Activated CD8-positive, alpha-beta T cell treated with anti-CD3 and anti-CD28 coated beads, Interleukin-2, amount 10 ng/mL, durations not matched to agents 7 days and 5 days (primary cell): ENCODE measurements at regions not wholly inside any gene's neighbourhood (a gene's known extent, or its start where the extent isn't known, plus 50 kb on each side); places are given as distances from the start of the nearest gene placed in this dataset.

Source experiments
- ATAC-seq: fragments of 150-1000 bp; cut with Tn5 transposase; one replicate; pipeline ENCODE4 v1.10.0; 2021; ENCODE audit warnings: moderate library complexity
- CTCF ChIA-PET: fragments of 350-600 bp; sonication (Branson Sonifier 250); formaldehyde crosslinking; loops from one replicate; lab custom pipeline; 2021; ENCODE audit warnings: antibody characterized with exemption; lab: Charles Lee
- POLR2A ChIA-PET: fragments of 350-600 bp; sonication (Branson Sonifier 250); formaldehyde crosslinking; loops from one replicate; lab custom pipeline; 2021; ENCODE audit warnings: antibody characterized with exemption; lab: Charles Lee
- DNase-seq: peaks from one replicate; pipeline ENCODE4 v3.0.0-alpha.2; 2020
- H3K27ac Mint-ChIP-seq: one replicate; pipeline ENCODE4 v1.8.0; 2021; ENCODE audit warnings: mild to moderate bottlenecking, mixed read lengths
- H3K27me3 Mint-ChIP-seq: one replicate; pipeline ENCODE4 v1.8.0; 2021; ENCODE audit warnings: low read depth, mixed read lengths
- H3K36me3 Mint-ChIP-seq: one replicate; pipeline ENCODE4 v1.8.0; 2021; ENCODE audit warnings: low read depth, mixed read lengths
- H3K4me1 Mint-ChIP-seq: one replicate; pipeline ENCODE4 v1.8.0; 2021; ENCODE audit warnings: low read depth, mixed read lengths
- H3K4me3 Mint-ChIP-seq: one replicate; pipeline ENCODE4 v1.8.0; 2021; ENCODE audit warnings: mild to moderate bottlenecking, mixed read lengths
- H3K9me3 Mint-ChIP-seq: one replicate; pipeline ENCODE4 v1.8.0; 2022; ENCODE audit warnings: mixed read lengths; ENCODE audit not compliant: insufficient read depth

DNA sequence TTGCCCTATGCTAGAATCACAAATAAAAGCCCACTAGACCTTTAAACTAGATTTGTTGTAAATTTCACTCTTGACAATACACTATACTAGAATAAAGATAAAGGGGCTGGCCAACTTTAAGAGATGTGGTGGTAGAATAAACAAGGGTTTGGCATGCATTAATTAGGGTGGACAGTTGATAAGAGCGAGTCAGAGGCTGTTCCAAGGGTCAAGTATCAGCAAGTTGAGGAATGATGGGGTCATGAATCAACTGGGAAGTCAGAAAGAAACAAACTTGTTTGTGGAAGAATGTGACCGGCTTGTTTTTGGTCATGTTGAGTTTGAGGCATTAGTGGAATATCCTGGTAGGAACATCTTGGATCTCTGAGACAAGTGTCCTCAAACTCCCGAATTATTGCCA is 398.3 kb upstream of the TNP1 start:
- H3K27me3 Mint-ChIP-seq: peaks cover 16% of the 10 kb centered on the region
- no peaks in the 10 kb centered on the region for H3K4me1 Mint-ChIP-seq
- ATAC-seq: no peak
- no peaks in the 10 kb centered on the region for H3K9me3 Mint-ChIP-seq
- no peak for DNase-seq
- no peak overlapping the region for H3K4me3 Mint-ChIP-seq
- ChIA-PET POLR2A (no interaction called here), CTCF (no interaction called here)
- H3K36me3 Mint-ChIP-seq: no peaks in the 10 kb centered on the region
- no peak overlapping the region for H3K27ac Mint-ChIP-seq

GRCh38 chr2:217256251-217256650 is 396.4 kb upstream of the TNP1 start:
- Mint-ChIP-seq H3K9me3 (no peaks in the 10 kb centered on the region), H3K27me3 (peaks cover 18% of the 10 kb centered on the region), H3K27ac (no peak overlapping the region), H3K4me1 (no peaks in the 10 kb centered on the region), H3K4me3 (no peak overlapping the region), H3K36me3 (no peaks in the 10 kb centered on the region)
- no peak for ATAC-seq
- POLR2A ChIA-PET: no interaction called here
- DNase-seq: no peak
- CTCF ChIA-PET: no interaction called here

DNA sequence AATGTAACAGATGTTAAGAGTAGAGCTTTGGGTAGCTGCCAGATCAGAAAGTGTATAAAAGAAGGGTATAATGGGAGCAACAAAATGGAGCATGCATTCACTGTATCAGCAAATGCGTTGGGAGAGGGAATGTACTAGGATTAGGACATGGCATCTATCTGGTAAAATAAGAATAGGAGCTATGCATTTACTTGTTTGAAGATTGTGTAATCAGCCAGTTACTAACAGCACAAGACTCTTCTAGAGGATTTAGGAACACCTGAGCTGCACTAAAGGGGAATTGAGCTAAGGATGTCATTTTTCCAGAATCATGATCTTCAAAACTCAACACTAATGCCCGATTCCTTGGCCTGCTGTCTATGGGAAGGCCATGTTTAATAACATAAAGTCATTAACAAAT is 394.2 kb upstream of the TNP1 start:
- DNase-seq (no peak), ATAC-seq (no peak)
- ChIA-PET CTCF (no interaction called here), POLR2A (no interaction called here)
- Mint-ChIP-seq H3K4me1 (no peaks in the 10 kb centered on the region), H3K27ac (no peak overlapping the region), H3K9me3 (no peaks in the 10 kb centered on the region), H3K4me3 (no peak overlapping the region), H3K27me3 (peaks cover 18% of the 10 kb centered on the region), H3K36me3 (no peaks in the 10 kb centered on the region)

- DNase-seq (no peak), ATAC-seq (no peak)
- Mint-ChIP-seq H3K36me3 (no peaks in the 10 kb centered on the region), H3K4me3 (no peak overlapping the region), H3K9me3 (no peaks in the 10 kb centered on the region), H3K4me1 (no peaks in the 10 kb centered on the region), H3K27me3 (peaks cover 16% of the 10 kb centered on the region), H3K27ac (no peak overlapping the region)
- ChIA-PET POLR2A (no interaction called here), CTCF (no interaction called here)
Observed at GRCh38 chr2:217252181-217252580, 392.3 kb upstream of the TNP1 start.

- Mint-ChIP-seq H3K27ac (no peak overlapping the region), H3K9me3 (no peaks in the 10 kb centered on the region), H3K4me1 (peaks cover 7% of the 10 kb centered on the region), H3K4me3 (no peak overlapping the region), H3K36me3 (no peaks in the 10 kb centered on the region), H3K27me3 (peaks cover 12% of the 10 kb centered on the region)
- CTCF ChIA-PET: no interaction called here
- no peak for ATAC-seq
- POLR2A ChIA-PET: no interaction called here
- no peak for DNase-seq
Observed at GRCh38 chr2:217250013-217250524, 390.2 kb upstream of the TNP1 start.

DNA sequence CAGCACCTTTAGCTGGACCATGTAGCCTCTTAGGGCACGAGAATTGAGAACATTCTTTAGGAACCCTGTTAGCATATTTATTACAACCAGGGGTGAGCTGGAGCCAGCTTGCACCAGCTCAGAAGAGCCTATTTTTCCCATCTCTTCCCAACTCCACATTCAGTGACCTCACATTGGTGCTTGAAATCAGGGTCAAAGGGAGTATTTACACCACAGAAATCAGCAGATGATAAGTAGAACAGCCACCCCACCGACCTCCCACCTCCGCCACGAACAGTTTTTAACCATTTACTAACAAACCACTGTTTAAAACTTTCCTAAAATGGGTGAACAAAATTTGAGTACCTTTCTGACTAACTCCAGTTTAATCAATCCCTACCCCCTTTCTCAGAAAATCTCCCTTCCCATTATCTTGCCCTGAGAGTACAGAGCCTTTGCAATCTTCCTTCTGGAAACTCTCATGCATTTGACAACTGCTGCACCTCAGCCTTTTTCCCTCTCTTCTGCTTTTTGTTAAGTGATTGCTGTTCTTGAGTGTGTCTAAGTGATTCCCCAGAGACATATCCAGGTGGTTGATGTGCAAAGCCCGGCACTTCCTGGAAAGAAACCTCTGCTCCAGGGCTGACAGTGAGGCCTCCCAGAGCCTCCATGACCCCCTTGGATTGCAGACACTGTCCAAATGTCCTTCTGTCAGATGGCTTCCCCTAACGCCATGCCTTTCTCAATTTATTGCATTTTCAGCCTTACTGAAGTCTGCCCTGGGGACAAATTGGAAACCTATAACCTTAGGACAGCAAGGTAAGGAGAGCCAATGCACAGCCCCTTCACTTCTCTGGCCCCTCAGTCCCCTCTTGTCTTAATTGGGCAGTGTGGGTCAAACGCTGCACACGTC is 389.5 kb upstream of the TNP1 start:
- ChIA-PET POLR2A (no interaction called here), CTCF (no interaction called here)
- Mint-ChIP-seq H3K27me3 (peaks cover 12% of the 10 kb centered on the region), H3K4me1 (peaks cover 7% of the 10 kb centered on the region), H3K4me3 (no peak overlapping the region), H3K36me3 (no peaks in the 10 kb centered on the region), H3K9me3 (no peaks in the 10 kb centered on the region), H3K27ac (no peak overlapping the region)
- no peak for ATAC-seq
- DNase-seq: no peak

GRCh38 chr2:217248312-217248935 is 388.6 kb upstream of the TNP1 start:
- Mint-ChIP-seq H3K4me3 (no peak overlapping the region), H3K4me1 (peaks cover 7% of the 10 kb centered on the region), H3K27ac (no peak overlapping the region), H3K27me3 (peaks cover 8% of the 10 kb centered on the region), H3K9me3 (no peaks in the 10 kb centered on the region), H3K36me3 (no peaks in the 10 kb centered on the region)
- ChIA-PET CTCF (no interaction called here), POLR2A (interaction anchor here (0.6 kb wide), 1 partner anchor 17 kb away, joined by 3 read pairs; no protein-coding TSS in a partner anchor)
- no peak for DNase-seq
- no peak for ATAC-seq

GRCh38 chr2:217247476-217247875 is 387.6 kb upstream of the TNP1 start:
- CTCF ChIA-PET: no interaction called here
- POLR2A ChIA-PET: no interaction called here
- no peak for DNase-seq
- H3K4me1 Mint-ChIP-seq: peaks cover 7% of the 10 kb centered on the region
- no peak overlapping the region for H3K27ac Mint-ChIP-seq
- H3K4me3 Mint-ChIP-seq: no peak overlapping the region
- H3K27me3 Mint-ChIP-seq: peaks cover 6% of the 10 kb centered on the region
- no peaks in the 10 kb centered on the region for H3K9me3 Mint-ChIP-seq
- ATAC-seq: no peak
- no peaks in the 10 kb centered on the region for H3K36me3 Mint-ChIP-seq

GRCh38 chr2:217246108-217246507 is 386.2 kb upstream of the TNP1 start:
- no peak for DNase-seq
- no peaks in the 10 kb centered on the region for H3K9me3 Mint-ChIP-seq
- H3K4me1 Mint-ChIP-seq: peaks cover 7% of the 10 kb centered on the region
- H3K27ac Mint-ChIP-seq: no peak overlapping the region
- ChIA-PET CTCF (no interaction called here), POLR2A (no interaction called here)
- no peaks in the 10 kb centered on the region for H3K36me3 Mint-ChIP-seq
- ATAC-seq: no peak
- peaks cover 3% of the 10 kb centered on the region for H3K27me3 Mint-ChIP-seq
- H3K4me3 Mint-ChIP-seq: peak overlapping the region; percentile 1

GRCh38 chr2:217244815-217245214 is 385.0 kb upstream of the TNP1 start:
- Mint-ChIP-seq H3K27me3 (peaks cover 3% of the 10 kb centered on the region), H3K36me3 (no peaks in the 10 kb centered on the region), H3K9me3 (no peaks in the 10 kb centered on the region), H3K27ac (no peak overlapping the region), H3K4me1 (peaks cover 7% of the 10 kb centered on the region), H3K4me3 (no peak overlapping the region)
- ATAC-seq (no peak), DNase-seq (no peak)
- CTCF ChIA-PET: no interaction called here
- POLR2A ChIA-PET: no interaction called here

DNA sequence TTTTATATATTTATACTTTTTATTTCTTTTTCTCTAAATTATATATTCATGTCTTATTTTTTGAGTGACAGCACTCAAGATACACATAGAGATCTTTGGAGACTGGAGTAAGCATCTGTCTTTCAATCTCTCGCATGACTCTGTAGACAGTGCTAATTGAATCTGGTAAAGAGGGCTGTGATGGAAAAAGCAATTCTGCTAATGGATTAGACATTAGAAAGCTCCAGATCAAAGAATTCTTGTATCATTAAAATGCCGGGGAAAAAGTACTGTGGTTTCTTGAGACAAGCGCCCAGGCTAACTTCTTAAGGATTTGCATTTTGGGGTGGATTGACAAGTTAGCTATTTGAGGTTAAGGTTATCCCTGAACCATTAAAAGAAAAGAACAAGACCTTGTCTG is 383.1 kb upstream of the TNP1 start:
- H3K27ac Mint-ChIP-seq: no peak overlapping the region
- DNase-seq: no peak
- ChIA-PET POLR2A (no interaction called here), CTCF (no interaction called here)
- no peak overlapping the region for H3K4me3 Mint-ChIP-seq
- H3K9me3 Mint-ChIP-seq: no peaks in the 10 kb centered on the region
- H3K36me3 Mint-ChIP-seq: no peaks in the 10 kb centered on the region
- no peak for ATAC-seq
- peaks cover 8% of the 10 kb centered on the region for H3K27me3 Mint-ChIP-seq
- H3K4me1 Mint-ChIP-seq: peaks cover 7% of the 10 kb centered on the region

GRCh38 chr2:217231724-217232123 is 371.9 kb upstream of the TNP1 start:
- POLR2A ChIA-PET: no interaction called here
- H3K27me3 Mint-ChIP-seq: peaks cover 23% of the 10 kb centered on the region
- no peak overlapping the region for H3K27ac Mint-ChIP-seq
- H3K9me3 Mint-ChIP-seq: peaks cover 8% of the 10 kb centered on the region
- H3K4me1 Mint-ChIP-seq: peaks cover 5% of the 10 kb centered on the region
- CTCF ChIA-PET: no interaction called here
- peaks cover 12% of the 10 kb centered on the region for H3K36me3 Mint-ChIP-seq
- no peak overlapping the region for H3K4me3 Mint-ChIP-seq
- DNase-seq (no peak), ATAC-seq (no peak)
